ENCODE measurements at regions not wholly inside any gene's neighbourhood (a gene's known extent, or its start where the extent isn't known, plus 50 kb on each side); places are given as distances from the start of the nearest gene placed in this dataset.

- DNase-seq (ENCODE audit: low read depth), result no peak
- no peak overlapping the region for H3K4me3 ChIP-seq (ENCODE audit: low read depth, low read length)
- TF ChIP-seq CTCF (IDR thresholded peaks at IDR 0.05; ENCODE audit: low read depth, low read length, missing control alignments), result no peak
These were observed 306.8 kb upstream of the DMAC1 start for GRCh38 chr9:8106362-8106761.

GRCh38 chr9:8101607-8102006 is 302.0 kb upstream of the DMAC1 start:
- H3K4me3 ChIP-seq (ENCODE audit: low read depth, low read length), result no peak overlapping the region
- no peak for DNase-seq (ENCODE audit: low read depth)
- no peak for TF ChIP-seq CTCF (IDR thresholded peaks at IDR 0.05; ENCODE audit: low read depth, low read length, missing control alignments)

- TF ChIP-seq CTCF (IDR thresholded peaks at IDR 0.05; ENCODE audit: low read depth, low read length, missing control alignments), result no peak
- no peak for DNase-seq (ENCODE audit: low read depth)
- no peak overlapping the region for H3K4me3 ChIP-seq (ENCODE audit: low read depth, low read length)
These were observed 296.5 kb upstream of the DMAC1 start for GRCh38 chr9:8096091-8096490.

GRCh38 chr9:8095672-8096086 is 296.1 kb upstream of the DMAC1 start:
- DNase-seq (ENCODE audit: low read depth), result no peak
- TF ChIP-seq CTCF (IDR thresholded peaks at IDR 0.05; ENCODE audit: low read depth, low read length, missing control alignments), result no peak
- H3K4me3 ChIP-seq (ENCODE audit: low read depth, low read length), result no peak overlapping the region

- TF ChIP-seq CTCF (IDR thresholded peaks at IDR 0.05; ENCODE audit: low read depth, low read length, missing control alignments), result no peak
- no peak for DNase-seq (ENCODE audit: low read depth)
These were observed 288.9 kb upstream of the DMAC1 start for GRCh38 chr9:8088477-8088876.

GRCh38 chr9:8085986-8086385 is 286.4 kb upstream of the DMAC1 start:
- no peak overlapping the region for H3K4me3 ChIP-seq (ENCODE audit: low read depth, low read length)
- no peak for DNase-seq (ENCODE audit: low read depth)
- TF ChIP-seq CTCF (IDR thresholded peaks at IDR 0.05; ENCODE audit: low read depth, low read length, missing control alignments), result no peak

More at GRCh38 chr9:8088477-8088876, 288.9 kb upstream of the DMAC1 start:
- no peak overlapping the region for H3K4me3 ChIP-seq (ENCODE audit: low read depth, low read length)

GRCh38 chr9:8078641-8079140 is 279.1 kb upstream of the DMAC1 start:
- no peak for TF ChIP-seq CTCF (IDR thresholded peaks at IDR 0.05; ENCODE audit: low read depth, low read length, missing control alignments)
- no peak for DNase-seq (ENCODE audit: low read depth)
- H3K4me3 ChIP-seq (ENCODE audit: low read depth, low read length), result no peak overlapping the region
